ENCODE measurements at regions not wholly inside any gene's neighbourhood (a gene's known extent, or its start where the extent isn't known, plus 50 kb on each side); places are given as distances from the start of the nearest gene placed in this dataset.
"Not testable (repeated sequence)": the region's sequence is repeated elsewhere in the genome, so short reads cannot be mapped to it uniquely, and the experiment has no call there.

- no peaks in the 10 kb centered on the region for H4K20me1 ChIP-seq (ENCODE audit: control insufficient read depth, insufficient read depth, low read depth, low read length)
- H3K27me3 ChIP-seq (ENCODE audit: control insufficient read depth, low read length) = no peaks in the 10 kb centered on the region
- no peak overlapping the region for H3K27ac ChIP-seq (ENCODE audit: low read depth, low read length)
- no peak overlapping the region for H3K4me3 ChIP-seq (ENCODE audit: low read length)
- TF ChIP-seq EZH2phosphoT487 (IDR thresholded peaks at IDR 0.05; ENCODE audit: borderline replicate concordance, low read length) = no peak
- TF ChIP-seq CTCF (IDR thresholded peaks at IDR 0.05; ENCODE audit: low read depth, low read length, poor library complexity, severe bottlenecking) = no peak
- H3K9me3 ChIP-seq (ENCODE audit: control insufficient read depth, insufficient read depth, low read length) = peaks cover 12% of the 10 kb centered on the region; the same call in 1 of the 2 replicates
- no peaks in the 10 kb centered on the region for H3K36me3 ChIP-seq (ENCODE audit: control insufficient read depth, low read length)
- H3K9me2 ChIP-seq (replicated peaks; ENCODE audit: control insufficient read depth, low read length) = no peaks in the 10 kb centered on the region
- H3K79me2 ChIP-seq (ENCODE audit: control insufficient read depth, low read length) = no peaks in the 10 kb centered on the region
- H3F3A ChIP-seq (ENCODE audit: control insufficient read depth, insufficient read depth) = no peaks in the 10 kb centered on the region
- H3K4me2 ChIP-seq (ENCODE audit: low read length) = no peak overlapping the region
- H3K4me1 ChIP-seq (ENCODE audit: control insufficient read depth, low read length) = no peaks in the 10 kb centered on the region
Measured at GRCh38 chr16:46404028-46404427, 217.2 kb downstream of the SHCBP1 start.

- not testable (repeated sequence) for H3K79me2 ChIP-seq (ENCODE audit: control insufficient read depth, low read length); H4K20me1 ChIP-seq (ENCODE audit: control insufficient read depth, insufficient read depth, low read depth, low read length); H3K4me3 ChIP-seq (ENCODE audit: low read length); H3K9me2 ChIP-seq (replicated peaks; ENCODE audit: control insufficient read depth, low read length); H3K4me1 ChIP-seq (ENCODE audit: control insufficient read depth, low read length); H3K27ac ChIP-seq (ENCODE audit: low read depth, low read length); H3K4me2 ChIP-seq (ENCODE audit: low read length); H3F3A ChIP-seq (ENCODE audit: control insufficient read depth, insufficient read depth); H3K9me3 ChIP-seq (ENCODE audit: control insufficient read depth, insufficient read depth, low read length); H3K27me3 ChIP-seq (ENCODE audit: control insufficient read depth, low read length); H3K36me3 ChIP-seq (ENCODE audit: control insufficient read depth, low read length)
Measured at GRCh38 chr16:46398559-46398958, 222.6 kb downstream of the SHCBP1 start.

- not testable (repeated sequence) for H3K4me2 ChIP-seq (ENCODE audit: low read length); H3K4me1 ChIP-seq (ENCODE audit: control insufficient read depth, low read length); H3K4me3 ChIP-seq (ENCODE audit: low read length); H3K36me3 ChIP-seq (ENCODE audit: control insufficient read depth, low read length); H3K9me3 ChIP-seq (ENCODE audit: control insufficient read depth, insufficient read depth, low read length); H3K27ac ChIP-seq (ENCODE audit: low read depth, low read length); H4K20me1 ChIP-seq (ENCODE audit: control insufficient read depth, insufficient read depth, low read depth, low read length); H3F3A ChIP-seq (ENCODE audit: control insufficient read depth, insufficient read depth); H3K9me2 ChIP-seq (replicated peaks; ENCODE audit: control insufficient read depth, low read length); H3K79me2 ChIP-seq (ENCODE audit: control insufficient read depth, low read length); H3K27me3 ChIP-seq (ENCODE audit: control insufficient read depth, low read length)
Measured at GRCh38 chr16:46396883-46397270, 224.3 kb downstream of the SHCBP1 start.

GRCh38 chr16:46396131-46396882 is 224.9 kb downstream of the SHCBP1 start:
- H3F3A ChIP-seq (ENCODE audit: control insufficient read depth, insufficient read depth); H3K4me1 ChIP-seq (ENCODE audit: control insufficient read depth, low read length); H3K79me2 ChIP-seq (ENCODE audit: control insufficient read depth, low read length); H3K9me2 ChIP-seq (replicated peaks; ENCODE audit: control insufficient read depth, low read length); H3K9me3 ChIP-seq (ENCODE audit: control insufficient read depth, insufficient read depth, low read length); H3K27me3 ChIP-seq (ENCODE audit: control insufficient read depth, low read length); H4K20me1 ChIP-seq (ENCODE audit: control insufficient read depth, insufficient read depth, low read depth, low read length); H3K4me3 ChIP-seq (ENCODE audit: low read length); H3K27ac ChIP-seq (ENCODE audit: low read depth, low read length); H3K4me2 ChIP-seq (ENCODE audit: low read length); H3K36me3 ChIP-seq (ENCODE audit: control insufficient read depth, low read length): not testable (repeated sequence)

- H3K4me1 ChIP-seq (ENCODE audit: control insufficient read depth, low read length); H3F3A ChIP-seq (ENCODE audit: control insufficient read depth, insufficient read depth); H3K4me3 ChIP-seq (ENCODE audit: low read length); H3K9me3 ChIP-seq (ENCODE audit: control insufficient read depth, insufficient read depth, low read length); H3K79me2 ChIP-seq (ENCODE audit: control insufficient read depth, low read length); H3K27ac ChIP-seq (ENCODE audit: low read depth, low read length); H3K36me3 ChIP-seq (ENCODE audit: control insufficient read depth, low read length); H3K4me2 ChIP-seq (ENCODE audit: low read length); H4K20me1 ChIP-seq (ENCODE audit: control insufficient read depth, insufficient read depth, low read depth, low read length); H3K27me3 ChIP-seq (ENCODE audit: control insufficient read depth, low read length); H3K9me2 ChIP-seq (replicated peaks; ENCODE audit: control insufficient read depth, low read length): not testable (repeated sequence)
Measured at GRCh38 chr16:46395391-46395921, 225.7 kb downstream of the SHCBP1 start.

GRCh38 chr16:46394963-46395362 is 226.2 kb downstream of the SHCBP1 start:
- not testable (repeated sequence) for H3K9me2 ChIP-seq (replicated peaks; ENCODE audit: control insufficient read depth, low read length); H3K4me2 ChIP-seq (ENCODE audit: low read length); H3F3A ChIP-seq (ENCODE audit: control insufficient read depth, insufficient read depth)

GRCh38 chr16:46394149-46394548 is 227.0 kb downstream of the SHCBP1 start:
- H3F3A ChIP-seq (ENCODE audit: control insufficient read depth, insufficient read depth); H3K79me2 ChIP-seq (ENCODE audit: control insufficient read depth, low read length); H3K4me2 ChIP-seq (ENCODE audit: low read length); H3K9me3 ChIP-seq (ENCODE audit: control insufficient read depth, insufficient read depth, low read length); H4K20me1 ChIP-seq (ENCODE audit: control insufficient read depth, insufficient read depth, low read depth, low read length); H3K4me3 ChIP-seq (ENCODE audit: low read length); H3K9me2 ChIP-seq (replicated peaks; ENCODE audit: control insufficient read depth, low read length); H3K27ac ChIP-seq (ENCODE audit: low read depth, low read length); H3K36me3 ChIP-seq (ENCODE audit: control insufficient read depth, low read length); H3K4me1 ChIP-seq (ENCODE audit: control insufficient read depth, low read length); H3K27me3 ChIP-seq (ENCODE audit: control insufficient read depth, low read length): not testable (repeated sequence)

More at GRCh38 chr16:46394963-46395362, 226.2 kb downstream of the SHCBP1 start:
- not testable (repeated sequence) for H3K4me1 ChIP-seq (ENCODE audit: control insufficient read depth, low read length); H3K79me2 ChIP-seq (ENCODE audit: control insufficient read depth, low read length); H3K36me3 ChIP-seq (ENCODE audit: control insufficient read depth, low read length); H3K4me3 ChIP-seq (ENCODE audit: low read length); H3K27me3 ChIP-seq (ENCODE audit: control insufficient read depth, low read length); H3K27ac ChIP-seq (ENCODE audit: low read depth, low read length); H3K9me3 ChIP-seq (ENCODE audit: control insufficient read depth, insufficient read depth, low read length); H4K20me1 ChIP-seq (ENCODE audit: control insufficient read depth, insufficient read depth, low read depth, low read length)
